Hepatocyte (in vitro differentiated cells): ENCODE measurements at regions not wholly inside any gene's neighbourhood (a gene's known extent, or its start where the extent isn't known, plus 50 kb on each side); places are given as distances from the start of the nearest gene placed in this dataset.

Experiments
- DNase-seq: peaks from one replicate; pipeline ENCODE4 v3.0.0-alpha.2; 2016; ENCODE audit warnings: low spot score
- H2AFZ ChIP-seq: fragments of 200-600 bp; sonication (generic); 2 replicates; pipeline ENCODE4 v1.6.0; 2016; ENCODE audit warnings: antibody characterized with exemption, mild to moderate bottlenecking
- H3K27ac ChIP-seq: fragments of 200-600 bp; sonication (generic); 2 replicates; pipeline ENCODE4 v1.5.1; 2016; ENCODE audit warnings: mild to moderate bottlenecking
- H3K27me3 ChIP-seq: fragments of 200-600 bp; sonication (generic); 2 replicates; pipeline ENCODE4 v1.6.1; 2016
- H3K36me3 ChIP-seq: fragments of 200-600 bp; sonication (generic); replicated peaks from 2 replicates; pipeline ENCODE4 v1.5.1; 2016; ENCODE audit warnings: low read depth; ENCODE audit not compliant: insufficient read depth
- H3K4me1 ChIP-seq: fragments of 200-600 bp; sonication (generic); 2 replicates; pipeline ENCODE4 v1.5.1; 2016; ENCODE audit warnings: mild to moderate bottlenecking, moderate library complexity; ENCODE audit not compliant: insufficient read depth
- H3K4me2 ChIP-seq: fragments of 200-600 bp; sonication (generic); 2 replicates; pipeline ENCODE4 v1.6.0; 2016
- H3K4me3 ChIP-seq: fragments of 200-600 bp; sonication (generic); 2 replicates; pipeline ENCODE4 v1.5.1; 2016; ENCODE audit warnings: mild to moderate bottlenecking
- H3K79me2 ChIP-seq: fragments of 200-600 bp; sonication (generic); 2 replicates; pipeline ENCODE4 v1.6.0; 2017; ENCODE audit warnings: mild to moderate bottlenecking
- H3K9me2 ChIP-seq: fragments of 200-600 bp; sonication (generic); replicated peaks from 2 replicates; pipeline ENCODE4 v1.6.0; 2017; ENCODE audit warnings: mild to moderate bottlenecking; ENCODE audit not compliant: insufficient read depth
- H3K9me3 ChIP-seq: fragments of 200-600 bp; sonication (generic); 2 replicates; pipeline ENCODE4 v1.5.1; 2016; ENCODE audit warnings: low read depth, mild to moderate bottlenecking
- H4K20me1 ChIP-seq: fragments of 200-600 bp; sonication (generic); 2 replicates; pipeline ENCODE4 v1.6.0; 2016; ENCODE audit warnings: mild to moderate bottlenecking; ENCODE audit not compliant: insufficient read depth, poor library complexity, severe bottlenecking
- EZH2 ChIP-seq: fragments of 200-600 bp; sonication (generic); IDR thresholded peaks from 2 replicates; pipeline ENCODE4 v1.6.1; 2016; ENCODE audit warnings: antibody characterized with exemption, mild to moderate bottlenecking, borderline replicate concordance
- EZH2phosphoT487 ChIP-seq: fragments of 200-600 bp; sonication (generic); IDR thresholded peaks from one replicate; pipeline ENCODE4 v1.6.1; 2018; ENCODE audit warnings: antibody characterized with exemption, mild to moderate bottlenecking, low read depth, moderate library complexity; ENCODE audit not compliant: unreplicated experiment, severe bottlenecking
- WGBS: methylation state at CpG from one replicate; pipeline ENCODE4 v1.1.6; 2016; ENCODE audit warnings: low lambda C conversion rate; ENCODE audit errors: missing lambda C conversion rate; 5-methylcytosine and 5-hydroxymethylcytosine counted together
- TF ChIP-seq, protein P1 (sequence below): fragments of 200-600 bp; sonication (generic); IDR thresholded peaks from 2 replicates; pipeline ENCODE4 v1.5.1; 2016; ENCODE audit warnings: antibody characterized with exemption, mild to moderate bottlenecking; ENCODE audit not compliant: poor library complexity

GRCh38 chr6:98747960-98748359 is 86.4 kb upstream of the POU3F2 start:
- Histone ChIP-seq H3K4me3 (no peak overlapping the region), H3K4me2 (no peak overlapping the region), H3K9me3 (no peaks in the 10 kb centered on the region), H3K4me1 (no peaks in the 10 kb centered on the region), H3K79me2 (no peaks in the 10 kb centered on the region), H3K27ac (no peak overlapping the region), H4K20me1 (no peaks in the 10 kb centered on the region), H3K36me3 (no peaks in the 10 kb centered on the region), H2AFZ (no peak overlapping the region), H3K9me2 (no peaks in the 10 kb centered on the region), H3K27me3 (no peaks in the 10 kb centered on the region)
- no peak for DNase-seq
- 78% methylated on average over 3 of the region's 3 CpGs for WGBS
- TF ChIP-seq EZH2 (no peak), EZH2phosphoT487 (no peak)
- TF ChIP-seq, protein P1, sequence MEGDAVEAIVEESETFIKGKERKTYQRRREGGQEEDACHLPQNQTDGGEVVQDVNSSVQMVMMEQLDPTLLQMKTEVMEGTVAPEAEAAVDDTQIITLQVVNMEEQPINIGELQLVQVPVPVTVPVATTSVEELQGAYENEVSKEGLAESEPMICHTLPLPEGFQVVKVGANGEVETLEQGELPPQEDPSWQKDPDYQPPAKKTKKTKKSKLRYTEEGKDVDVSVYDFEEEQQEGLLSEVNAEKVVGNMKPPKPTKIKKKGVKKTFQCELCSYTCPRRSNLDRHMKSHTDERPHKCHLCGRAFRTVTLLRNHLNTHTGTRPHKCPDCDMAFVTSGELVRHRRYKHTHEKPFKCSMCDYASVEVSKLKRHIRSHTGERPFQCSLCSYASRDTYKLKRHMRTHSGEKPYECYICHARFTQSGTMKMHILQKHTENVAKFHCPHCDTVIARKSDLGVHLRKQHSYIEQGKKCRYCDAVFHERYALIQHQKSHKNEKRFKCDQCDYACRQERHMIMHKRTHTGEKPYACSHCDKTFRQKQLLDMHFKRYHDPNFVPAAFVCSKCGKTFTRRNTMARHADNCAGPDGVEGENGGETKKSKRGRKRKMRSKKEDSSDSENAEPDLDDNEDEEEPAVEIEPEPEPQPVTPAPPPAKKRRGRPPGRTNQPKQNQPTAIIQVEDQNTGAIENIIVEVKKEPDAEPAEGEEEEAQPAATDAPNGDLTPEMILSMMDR, result no peak

- TF ChIP-seq EZH2phosphoT487 (no peak), EZH2 (no peak)
- TF ChIP-seq, protein P1, result no peak
- Histone ChIP-seq H3K27me3 (no peaks in the 10 kb centered on the region), H3K27ac (no peak overlapping the region), H3K79me2 (no peaks in the 10 kb centered on the region), H3K36me3 (no peaks in the 10 kb centered on the region), H3K9me3 (no peaks in the 10 kb centered on the region), H3K4me1 (no peaks in the 10 kb centered on the region), H3K4me3 (no peak overlapping the region), H2AFZ (no peak overlapping the region), H3K4me2 (no peak overlapping the region), H3K9me2 (no peaks in the 10 kb centered on the region), H4K20me1 (no peaks in the 10 kb centered on the region)
- no peak for DNase-seq
These were observed 74.9 kb upstream of the POU3F2 start for GRCh38 chr6:98759459-98759858.

DNA sequence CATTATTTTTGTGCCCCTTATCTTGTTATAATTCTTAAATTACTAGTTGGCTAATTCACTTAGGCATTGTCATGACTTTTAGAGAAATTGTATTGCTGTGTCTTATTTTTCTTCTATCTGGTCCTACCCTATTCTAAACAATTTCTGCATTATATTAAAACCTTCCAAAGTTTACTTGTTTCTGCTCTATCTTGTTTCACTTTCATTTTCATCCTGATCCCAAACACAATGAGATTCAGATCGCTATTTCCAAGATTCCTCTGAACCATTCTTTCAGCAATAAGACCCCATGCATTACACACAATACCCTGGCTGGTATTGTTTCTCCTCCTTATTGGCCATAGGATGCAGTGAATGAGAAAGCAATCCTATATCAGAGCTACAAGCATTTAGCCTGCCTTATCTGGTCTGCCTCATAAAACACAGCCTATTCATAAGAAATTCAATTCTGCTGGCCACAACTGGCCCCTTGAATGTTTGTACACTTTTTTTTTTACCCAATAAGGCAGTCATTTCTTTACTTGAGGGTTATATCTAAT is 69.9 kb upstream of the POU3F2 start:
- no peak for DNase-seq
- Histone ChIP-seq H3K79me2 (no peaks in the 10 kb centered on the region), H3K4me3 (no peak overlapping the region), H3K27me3 (no peaks in the 10 kb centered on the region), H3K4me2 (peak overlapping the region; percentile 44), H3K4me1 (no peaks in the 10 kb centered on the region), H3K36me3 (no peaks in the 10 kb centered on the region), H3K27ac (no peak overlapping the region), H2AFZ (no peak overlapping the region), H3K9me3 (no peaks in the 10 kb centered on the region), H4K20me1 (no peaks in the 10 kb centered on the region), H3K9me2 (no peaks in the 10 kb centered on the region)
- TF ChIP-seq, protein P1, result no peak
- TF ChIP-seq EZH2 (no peak), EZH2phosphoT487 (no peak)
- 84% methylated on average over 1 of the region's 1 CpG for WGBS

DNA sequence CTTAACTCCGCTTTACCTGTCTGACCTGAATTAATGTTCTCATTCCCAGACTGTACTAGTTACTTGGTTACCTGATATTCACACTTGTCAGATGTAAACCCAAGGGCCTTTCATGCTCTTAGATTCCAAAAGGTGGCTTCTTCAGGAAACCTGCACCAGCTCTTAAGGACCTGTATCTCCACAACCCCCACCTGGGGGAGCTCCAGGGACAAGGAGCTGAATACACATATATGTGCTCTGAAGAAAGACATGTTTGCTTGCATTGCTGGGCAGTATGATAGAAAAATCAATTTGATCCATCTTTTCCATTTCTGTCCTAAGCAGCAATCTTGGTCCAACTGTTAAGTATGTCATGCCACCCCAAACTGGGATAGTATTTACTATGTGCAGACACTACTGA is 64.8 kb upstream of the POU3F2 start:
- Histone ChIP-seq H3K36me3 (no peaks in the 10 kb centered on the region), H3K27me3 (peaks cover 3% of the 10 kb centered on the region), H3K4me1 (no peaks in the 10 kb centered on the region), H3K79me2 (no peaks in the 10 kb centered on the region), H3K9me2 (no peaks in the 10 kb centered on the region), H3K9me3 (no peaks in the 10 kb centered on the region), H3K4me2 (no peak overlapping the region), H4K20me1 (no peaks in the 10 kb centered on the region), H3K4me3 (no peak overlapping the region), H3K27ac (no peak overlapping the region), H2AFZ (no peak overlapping the region)
- 94% methylated on average over 1 of the region's 1 CpG for WGBS
- TF ChIP-seq, protein P1, result peak; percentile 26
- TF ChIP-seq EZH2phosphoT487, result no peak
- DNase-seq, result peak; percentile 30
